ENCODE measurements at regions not wholly inside any gene's neighbourhood (a gene's known extent, or its start where the extent isn't known, plus 50 kb on each side); places are given as distances from the start of the nearest gene placed in this dataset.

- peak; percentile 98 for FAIRE-seq
- ChIA-PET CTCF (interaction anchor here (1.1 to 1.5 kb wide), 2 partner anchors 17 to 159 kb away, joined by 3 to 4 read pairs; no protein-coding TSS in a partner anchor), POLR2A (interaction anchor here (0.8 to 1.4 kb wide), 2 partner anchors 53 to 239 kb away, joined by 3 to 7 read pairs; partner anchors contain the start of gene TFPI2)
- Histone ChIP-seq H3K4me2 (peak overlapping the region; percentile 68), H3K27ac (peak overlapping the region; percentile 71 to 75), H3K9me3 (no peaks in the 10 kb centered on the region; the same call in 2 of the 3 replicates), H3K4me1 (peaks cover 23% of the 10 kb centered on the region), H3K4me3 (no peak overlapping the region)
- WGBS (ENCODE audit: missing lambda C conversion rate) = 0% methylated on average over 1 of the region's 1 CpG
- peak; percentile 93 to 97 for ATAC-seq
- DNase-seq (ENCODE audit: low read depth in 1 of 2, low spot score in 1 of 2) = peak; percentile 69 to 82
- no peak for TF ChIP-seq HOXB5 (CRISPR knock-in tag; IDR thresholded peaks at IDR 0.05)
- TF ChIP-seq KDM1A (IDR thresholded peaks at IDR 0.05; ENCODE audit: low read depth) = no peak
- peak; percentile 51; the same call in 1 of the 2 replicates for TF ChIP-seq PBX3 (IDR thresholded peaks at IDR 0.05)
- TF ChIP-seq NFE2L2 (conservative IDR thresholded peaks at IDR 0.05; ENCODE audit: low read length) = no peak
- TF ChIP-seq JUNB (IDR thresholded peaks at IDR 0.05) = peak; percentile 94
- no peak for TF ChIP-seq KDM5A (IDR thresholded peaks at IDR 0.05)
- TF ChIP-seq FOXS1 (CRISPR knock-in tag; IDR thresholded peaks at IDR 0.05) = peak; percentile 96; the same call in 1 of the 2 replicates
- TF ChIP-seq MAZ (IDR thresholded peaks at IDR 0.05; ENCODE audit: borderline replicate concordance, low read depth, low read length) = no peak
- no peak for TF ChIP-seq REST (IDR thresholded peaks at IDR 0.05)
- no peak for TF ChIP-seq ZNF302 (CRISPR knock-in tag; IDR thresholded peaks at IDR 0.05)
- TF ChIP-seq HOXB13 (CRISPR knock-in tag; IDR thresholded peaks at IDR 0.05; ENCODE audit: low read depth) = no peak
- TF ChIP-seq CBX2 (IDR thresholded peaks at IDR 0.05; ENCODE audit: borderline replicate concordance, low read depth) = no peak
- no peak for TF ChIP-seq ELK1 (IDR thresholded peaks at IDR 0.05; ENCODE audit: low read depth, low read length)
- TF ChIP-seq EP300 (IDR thresholded peaks at IDR 0.05) = peak; percentile 80 to 83; a peak in 4 of 5 replicates
- TF ChIP-seq CHD4 (IDR thresholded peaks at IDR 0.05; ENCODE audit: borderline replicate concordance) = no peak
- no peak for TF ChIP-seq FOSB (CRISPR knock-in tag; IDR thresholded peaks at IDR 0.05)
- no peak for TF ChIP-seq HMGXB4 (CRISPR knock-in tag; IDR thresholded peaks at IDR 0.05; ENCODE audit: borderline replicate concordance)
- peak; percentile 80 to 89; a peak in 4 of 5 replicates for TF ChIP-seq JUN (IDR thresholded peaks at IDR 0.05)
- TF ChIP-seq ZC3H11A (IDR thresholded peaks at IDR 0.05) = no peak
- peak; percentile 78; the same call in 1 of the 2 replicates for TF ChIP-seq ATOH8 (CRISPR knock-in tag; IDR thresholded peaks at IDR 0.05; ENCODE audit: low read depth)
- TF ChIP-seq HOXA7 (CRISPR knock-in tag; IDR thresholded peaks at IDR 0.05) = no peak
- no peak for TF ChIP-seq TP53 (CRISPR knock-in tag; IDR thresholded peaks at IDR 0.05)
- no peak for TF ChIP-seq POLR2A (IDR thresholded peaks at IDR 0.05; ENCODE audit: low read length)
- no peak for TF ChIP-seq CHD2 (IDR thresholded peaks at IDR 0.05; ENCODE audit: low read length, partially characterized antibody)
- TF ChIP-seq TFCP2L1 (CRISPR knock-in tag; IDR thresholded peaks at IDR 0.05) = no peak
- TF ChIP-seq RAD21 (conservative IDR thresholded peaks at IDR 0.05 in 1 of 2, IDR thresholded peaks at IDR 0.05 in 1 of 2) = peak; percentile 41 to 55
- TF ChIP-seq BCL3 (IDR thresholded peaks at IDR 0.05) = peak; percentile 80; the same call in 1 of the 3 replicates
- no peak for TF ChIP-seq PHF8 (IDR thresholded peaks at IDR 0.05; ENCODE audit: borderline replicate concordance, low read depth)
- TF ChIP-seq GATA3 (IDR thresholded peaks at IDR 0.05; ENCODE audit: borderline replicate concordance) = peak; percentile 94
- no peak for TF ChIP-seq ZFP36 (IDR thresholded peaks at IDR 0.05; ENCODE audit: borderline replicate concordance, partially characterized antibody)
Measured at GRCh38 chr7:94129443-94130140, 125.4 kb upstream of the BET1 start.
